EL (cell line): ENCODE measurements at regions not wholly inside any gene's neighbourhood (a gene's known extent, or its start where the extent isn't known, plus 50 kb on each side); places are given as distances from the start of the nearest gene placed in this dataset.

Experiments
- DNase-seq: peaks from one replicate; pipeline ENCODE4 v3.0.0-alpha.2; 2016

- DNase-seq = no peak
These were observed 422.5 kb upstream of the PIK3C3 start for GRCh38 chr18:41532344-41533086.

DNA sequence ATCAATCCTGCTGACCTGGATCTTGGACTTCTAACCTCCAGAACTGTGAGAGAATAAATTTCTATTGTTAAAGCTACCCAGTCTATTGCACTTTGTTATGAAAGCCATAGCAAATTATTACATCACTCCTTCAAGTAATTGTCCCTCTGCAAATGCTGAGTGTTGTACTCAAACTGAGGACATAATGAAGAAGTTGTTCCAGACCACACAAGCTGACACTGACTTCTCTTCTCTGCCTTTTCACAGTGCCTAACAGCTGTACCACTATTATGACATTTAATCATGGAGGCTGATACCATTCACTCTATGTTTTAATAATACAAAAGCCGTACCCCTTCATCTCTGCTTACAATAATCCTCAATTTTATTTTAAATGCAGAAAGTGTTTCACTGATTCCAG, 424.1 kb upstream of the PIK3C3 start:
- no peak for DNase-seq

DNA sequence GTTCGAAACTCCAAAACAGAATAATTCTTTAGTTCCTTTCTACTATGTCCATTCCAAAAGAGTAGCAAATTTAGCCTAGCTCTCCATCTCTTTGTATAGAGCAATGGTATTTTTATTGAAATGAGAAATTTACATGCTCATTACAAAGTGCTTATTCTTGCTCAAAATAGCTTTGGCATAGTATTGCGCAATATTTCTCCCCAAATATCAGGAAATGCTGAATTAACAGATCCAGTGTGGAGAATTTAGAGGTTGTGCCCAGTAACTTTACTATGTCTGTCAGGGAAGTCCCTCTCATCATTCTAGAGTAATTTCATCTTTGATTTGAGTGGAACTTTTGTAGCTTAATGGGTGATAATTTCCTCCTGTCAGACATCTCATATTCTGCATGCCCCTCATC, 425.9 kb upstream of the PIK3C3 start:
- DNase-seq = no peak

DNA sequence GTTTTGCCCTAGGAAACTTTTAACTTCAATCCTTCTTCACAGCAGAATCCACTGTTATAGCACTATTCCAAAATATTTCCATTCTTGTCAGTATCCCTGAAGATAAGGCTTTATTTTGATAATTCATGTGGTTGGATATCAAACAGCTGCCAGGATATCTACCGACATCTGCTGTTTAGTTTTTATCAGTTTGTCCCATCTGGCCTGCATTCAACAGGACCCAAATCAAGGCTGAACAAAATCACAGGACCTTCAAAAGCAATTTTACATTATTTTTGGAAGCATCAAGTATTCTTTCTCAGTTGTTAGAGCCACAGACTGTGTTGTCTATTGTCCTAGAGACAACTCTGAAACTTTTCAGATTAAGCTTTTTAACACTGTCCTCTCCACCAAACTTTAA, 429.0 kb upstream of the PIK3C3 start:
- DNase-seq = no peak

- no peak for DNase-seq
These were observed 430.2 kb upstream of the PIK3C3 start for GRCh38 chr18:41524674-41525470.

GRCh38 chr18:41517142-41517541, 437.9 kb upstream of the PIK3C3 start:
- DNase-seq = no peak

GRCh38 chr18:41513438-41513837, 441.6 kb upstream of the PIK3C3 start:
- no peak for DNase-seq

GRCh38 chr18:41504316-41504715, 450.7 kb upstream of the PIK3C3 start:
- no peak for DNase-seq

GRCh38 chr18:41501848-41502247, 453.2 kb upstream of the PIK3C3 start:
- no peak for DNase-seq

DNA sequence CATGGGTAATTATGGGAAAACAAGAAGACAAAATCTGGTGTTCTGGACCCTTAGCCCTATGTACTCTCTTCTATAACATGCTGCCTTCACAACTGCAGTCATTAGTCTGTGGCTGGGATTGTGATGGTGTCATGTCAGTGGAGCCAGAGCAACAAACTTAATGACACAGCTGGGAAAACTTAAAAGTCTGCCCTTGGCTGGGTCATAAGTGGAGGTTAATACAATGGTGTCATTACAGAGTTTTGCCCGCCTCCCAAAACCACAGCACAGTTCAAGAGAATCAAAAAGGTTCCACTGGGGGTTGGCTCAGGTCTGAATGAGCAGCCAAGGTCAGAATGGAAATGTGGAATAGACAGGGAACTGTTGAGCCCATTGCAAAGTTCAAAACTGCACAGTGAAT, 455.7 kb upstream of the PIK3C3 start:
- no peak for DNase-seq

GRCh38 chr18:41490861-41491260, 464.2 kb upstream of the PIK3C3 start:
- no peak for DNase-seq

DNA sequence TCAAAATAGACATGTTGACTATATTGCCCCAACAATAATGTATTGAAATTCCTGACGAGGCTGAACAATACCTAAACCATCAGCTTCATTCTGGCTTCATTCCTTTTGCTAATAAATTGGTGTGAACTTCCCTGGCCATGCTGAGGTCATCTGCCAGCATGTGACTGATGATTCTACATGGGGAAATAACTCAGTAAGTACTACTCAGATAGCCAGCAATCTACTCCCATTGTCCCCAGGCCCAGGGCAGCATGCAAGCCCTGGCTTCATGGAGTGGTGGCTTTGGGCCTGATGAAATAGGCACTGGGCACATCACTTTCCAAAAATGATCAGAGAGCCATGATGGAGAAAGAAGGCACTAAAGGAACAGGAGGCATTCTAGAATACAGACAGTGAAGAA, 468.5 kb upstream of the PIK3C3 start:
- DNase-seq = no peak

- DNase-seq = no peak
These were observed 471.0 kb upstream of the PIK3C3 start for GRCh38 chr18:41484069-41484468.

- DNase-seq = no peak
These were observed 472.5 kb upstream of the PIK3C3 start for GRCh38 chr18:41482501-41482900.

- DNase-seq = no peak
These were observed 488.4 kb upstream of the PIK3C3 start for GRCh38 chr18:41466436-41467160.

- DNase-seq = no peak
These were observed 489.6 kb upstream of the PIK3C3 start for GRCh38 chr18:41465386-41465785.

- DNase-seq = no peak
These were observed 490.8 kb upstream of the PIK3C3 start for GRCh38 chr18:41464278-41464677.

DNA sequence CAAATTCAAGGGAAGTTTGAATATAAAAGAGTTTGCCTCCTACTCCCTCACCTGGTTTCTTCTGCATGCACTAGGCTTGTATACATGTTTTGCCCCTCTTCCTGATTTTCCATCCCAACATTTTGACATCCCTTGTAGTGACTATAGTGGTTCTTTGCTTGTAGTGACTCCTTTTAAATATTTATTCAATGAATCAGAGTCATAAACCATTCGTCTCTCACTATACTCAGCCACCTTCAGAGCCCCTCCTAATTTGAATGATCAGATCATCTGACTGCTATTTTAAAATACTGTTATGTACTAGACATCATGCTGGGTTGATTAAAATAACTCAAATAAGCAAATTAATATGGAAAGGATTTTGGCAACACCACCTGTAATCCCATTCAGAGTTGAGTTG, 492.1 kb upstream of the PIK3C3 start:
- no peak for DNase-seq

DNA sequence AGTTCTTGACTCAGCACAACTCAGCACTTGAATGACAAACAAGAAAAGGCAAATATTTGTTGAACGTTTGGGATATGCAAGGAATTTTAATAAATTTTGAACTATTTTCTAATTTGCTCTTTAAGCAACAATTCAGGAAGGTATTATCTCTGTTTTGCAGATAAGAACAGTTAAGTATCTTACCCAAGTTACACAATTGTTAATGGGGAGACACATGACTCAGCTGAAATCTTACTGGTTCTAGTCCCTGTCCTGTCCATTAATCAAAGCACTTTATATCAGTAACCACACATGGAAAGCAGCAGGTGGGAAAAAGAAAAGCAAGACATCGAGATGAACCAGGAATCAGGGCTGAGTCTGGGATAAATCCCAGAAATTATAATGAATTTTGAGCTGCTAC, 493.9 kb upstream of the PIK3C3 start:
- no peak for DNase-seq

DNA sequence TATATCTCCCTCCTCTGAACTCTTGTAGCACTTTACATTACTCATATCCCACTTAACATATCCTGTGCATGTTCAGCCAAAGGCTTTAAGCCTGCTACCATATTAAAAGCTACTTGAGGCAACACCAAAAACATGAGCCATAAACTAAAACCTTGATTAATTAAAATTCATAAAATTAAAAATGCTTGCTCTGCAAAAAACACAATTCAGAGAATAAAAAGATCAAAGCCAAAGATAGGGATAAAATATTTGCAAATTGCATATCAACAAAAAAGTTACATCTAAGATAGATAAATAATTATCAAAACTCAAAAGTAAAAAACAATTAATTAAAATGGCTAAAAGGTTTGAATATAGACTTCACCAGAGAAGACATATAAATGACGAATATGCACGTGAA, 495.4 kb upstream of the PIK3C3 start:
- DNase-seq = no peak

DNA sequence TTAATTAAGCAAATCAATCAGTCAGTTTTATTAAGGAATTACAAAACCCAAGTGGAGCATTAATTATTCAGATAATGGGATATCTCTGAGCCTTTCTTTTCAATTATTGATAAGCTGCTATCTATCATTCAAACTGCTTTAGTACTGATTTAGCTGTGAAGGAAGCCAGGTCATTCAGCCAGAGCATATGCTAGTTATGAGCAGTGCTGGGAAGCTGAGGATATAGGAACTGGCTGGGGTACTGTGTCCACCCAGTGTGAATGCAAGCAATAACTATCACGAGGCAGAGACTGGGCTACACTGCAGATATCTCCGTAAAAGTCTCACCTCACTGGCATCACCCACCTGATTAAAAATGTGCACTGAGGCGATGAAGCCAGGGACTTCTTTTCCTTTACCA, 496.7 kb upstream of the PIK3C3 start:
- DNase-seq = no peak

DNA sequence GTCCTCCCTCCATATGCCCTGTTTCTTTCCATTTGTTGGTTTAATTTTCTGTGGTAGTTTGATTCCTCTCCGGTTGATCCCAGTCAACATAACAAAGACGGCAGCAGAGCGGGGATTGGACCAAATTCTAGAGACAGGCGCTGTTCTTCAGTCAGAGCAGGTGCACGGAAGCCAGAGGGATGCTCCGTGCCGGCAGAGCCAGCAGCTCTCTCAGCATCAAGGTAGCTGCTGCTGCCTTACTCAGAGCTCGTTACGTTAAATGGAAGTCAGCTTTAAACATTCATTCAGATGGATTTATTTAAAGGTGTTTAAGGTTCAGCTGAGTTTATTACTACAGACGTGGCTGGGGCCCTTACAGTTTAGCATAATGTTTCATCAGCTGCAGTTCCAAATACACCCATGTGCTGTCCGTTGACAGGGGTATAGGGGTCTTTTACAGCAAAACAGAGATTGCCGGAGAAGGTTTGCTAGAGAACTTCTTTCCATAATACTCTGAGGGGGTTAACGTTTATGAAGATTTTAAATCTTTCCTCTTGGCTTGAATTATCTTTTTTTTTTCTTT, 497.2 kb upstream of the PIK3C3 start:
- no peak for DNase-seq

GRCh38 chr18:41456831-41457230, 498.2 kb upstream of the PIK3C3 start:
- no peak for DNase-seq

DNA sequence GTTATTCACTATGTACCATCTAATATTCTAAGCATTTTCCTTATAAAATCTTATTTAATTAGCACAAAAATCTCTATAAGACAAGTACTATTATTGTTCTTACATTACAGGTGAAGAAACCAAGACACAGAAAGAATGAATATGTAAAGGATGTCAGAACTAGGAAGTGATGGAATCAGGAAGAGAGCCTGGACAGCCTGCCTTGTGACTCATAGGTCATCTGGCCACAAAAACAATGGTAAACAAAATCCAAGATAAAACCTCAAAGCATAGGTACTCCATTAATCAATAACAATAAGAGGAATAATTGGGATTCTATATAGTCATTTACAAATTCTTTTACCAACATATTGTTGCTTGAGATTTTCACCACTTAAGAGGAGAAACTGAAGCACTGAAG, 505.4 kb upstream of the PIK3C3 start:
- no peak for DNase-seq
